Epithelial cell of esophagus (primary cell): ENCODE measurements at regions not wholly inside any gene's neighbourhood (a gene's known extent, or its start where the extent isn't known, plus 50 kb on each side); places are given as distances from the start of the nearest gene placed in this dataset.

ENCODE experiments used
- DNase-seq: peaks from one replicate; pipeline ENCODE4 v3.0.0; 2010; ENCODE audit warnings: low read depth
- H3K4me3 ChIP-seq: 2 replicates; pipeline ENCODE4 v1.5.1; 2011; ENCODE audit warnings: mild to moderate bottlenecking, low read length, control low read depth
- TF ChIP-seq, protein P1 (sequence below): IDR thresholded peaks from 2 replicates; pipeline ENCODE4 v1.5.1; 2011; ENCODE audit warnings: low read depth, mild to moderate bottlenecking, low read length, control low read depth, inconsistent platforms; ENCODE audit not compliant: insufficient read depth; ENCODE audit errors: missing control alignments

DNA sequence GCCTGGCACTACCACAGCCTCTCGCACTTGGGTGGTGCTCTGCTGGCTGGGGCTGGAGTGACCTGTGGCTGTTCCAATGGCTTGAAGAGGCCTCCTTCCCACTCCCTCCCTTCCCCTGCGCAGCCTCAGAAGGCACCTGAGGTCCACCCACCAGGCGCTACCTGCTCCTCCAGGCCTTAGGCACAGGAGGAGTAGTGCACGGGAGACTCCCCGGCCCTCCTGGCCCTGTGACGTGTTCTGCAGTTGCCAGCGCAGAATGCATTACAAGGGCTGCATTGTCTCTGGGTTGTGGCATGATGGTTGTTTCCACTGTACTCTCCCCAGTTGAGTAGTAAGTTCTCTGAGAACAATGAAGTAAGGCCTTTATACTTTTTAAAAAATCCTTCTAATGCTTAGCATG lies 128.6 kb downstream of the TEX29 start:
- DNase-seq = no peak
- TF ChIP-seq, protein P1, sequence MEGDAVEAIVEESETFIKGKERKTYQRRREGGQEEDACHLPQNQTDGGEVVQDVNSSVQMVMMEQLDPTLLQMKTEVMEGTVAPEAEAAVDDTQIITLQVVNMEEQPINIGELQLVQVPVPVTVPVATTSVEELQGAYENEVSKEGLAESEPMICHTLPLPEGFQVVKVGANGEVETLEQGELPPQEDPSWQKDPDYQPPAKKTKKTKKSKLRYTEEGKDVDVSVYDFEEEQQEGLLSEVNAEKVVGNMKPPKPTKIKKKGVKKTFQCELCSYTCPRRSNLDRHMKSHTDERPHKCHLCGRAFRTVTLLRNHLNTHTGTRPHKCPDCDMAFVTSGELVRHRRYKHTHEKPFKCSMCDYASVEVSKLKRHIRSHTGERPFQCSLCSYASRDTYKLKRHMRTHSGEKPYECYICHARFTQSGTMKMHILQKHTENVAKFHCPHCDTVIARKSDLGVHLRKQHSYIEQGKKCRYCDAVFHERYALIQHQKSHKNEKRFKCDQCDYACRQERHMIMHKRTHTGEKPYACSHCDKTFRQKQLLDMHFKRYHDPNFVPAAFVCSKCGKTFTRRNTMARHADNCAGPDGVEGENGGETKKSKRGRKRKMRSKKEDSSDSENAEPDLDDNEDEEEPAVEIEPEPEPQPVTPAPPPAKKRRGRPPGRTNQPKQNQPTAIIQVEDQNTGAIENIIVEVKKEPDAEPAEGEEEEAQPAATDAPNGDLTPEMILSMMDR = no peak
- no peak overlapping the region for H3K4me3 ChIP-seq

DNA sequence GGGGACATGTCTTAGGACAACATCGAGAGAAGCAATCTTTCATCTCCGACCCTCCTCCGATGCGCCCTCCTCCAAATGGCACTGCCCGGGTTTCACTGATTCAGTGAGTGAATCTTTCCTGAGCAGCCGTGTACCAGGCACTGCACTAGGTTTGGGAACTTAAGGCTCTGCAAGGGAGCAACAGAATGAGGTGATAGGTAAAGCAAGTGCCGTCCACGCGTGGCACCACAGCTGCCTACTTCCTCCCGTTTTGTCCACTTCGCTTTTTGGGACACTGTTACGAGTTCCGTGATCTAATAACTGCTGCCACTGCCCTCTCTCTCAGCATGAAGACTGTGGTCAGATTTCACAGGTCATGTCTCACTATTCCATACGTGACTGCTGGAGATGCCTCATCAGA lies 131.0 kb downstream of the TEX29 start:
- DNase-seq = no peak
- no peak overlapping the region for H3K4me3 ChIP-seq
- TF ChIP-seq, protein P1 = no peak

DNA sequence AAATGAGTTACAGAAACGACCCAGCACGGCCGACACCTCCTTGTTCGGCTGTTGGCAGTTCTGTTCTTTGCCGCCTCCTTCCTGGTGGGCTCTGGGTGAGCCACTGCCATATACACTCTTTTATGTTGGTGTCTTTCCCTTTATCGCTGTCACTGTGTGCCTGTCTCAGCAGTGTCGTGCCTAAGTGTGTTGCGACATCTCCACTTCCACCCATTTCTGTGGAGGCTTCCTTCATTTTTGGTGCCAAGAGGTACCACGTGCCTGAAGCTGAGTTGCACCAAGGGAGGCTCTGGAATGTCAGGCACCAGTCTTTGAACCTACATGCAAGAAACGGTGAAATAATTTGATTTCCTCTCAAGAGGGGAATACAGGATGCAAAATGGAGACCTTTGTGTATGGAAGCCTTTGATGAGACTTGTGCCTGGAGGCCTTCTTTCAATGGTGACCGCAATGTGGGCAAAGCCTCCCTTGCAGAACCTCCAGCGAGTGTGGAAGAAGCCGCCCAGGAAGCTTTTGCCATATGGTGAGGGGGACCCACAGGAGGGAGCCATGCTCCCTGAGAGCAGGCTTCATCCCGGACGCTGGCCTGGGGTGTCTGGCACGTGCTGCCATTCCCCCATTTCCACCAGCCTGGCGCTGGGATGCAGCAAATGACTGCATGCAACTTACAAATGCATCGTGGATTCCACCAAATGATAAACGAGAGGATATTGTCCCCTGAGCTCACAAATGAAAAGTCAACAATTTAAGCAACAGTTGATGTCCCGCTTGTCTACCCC lies 136.2 kb downstream of the TEX29 start:
- TF ChIP-seq, protein P1 = no peak
- DNase-seq = no peak
- H3K4me3 ChIP-seq = no peak overlapping the region

DNA sequence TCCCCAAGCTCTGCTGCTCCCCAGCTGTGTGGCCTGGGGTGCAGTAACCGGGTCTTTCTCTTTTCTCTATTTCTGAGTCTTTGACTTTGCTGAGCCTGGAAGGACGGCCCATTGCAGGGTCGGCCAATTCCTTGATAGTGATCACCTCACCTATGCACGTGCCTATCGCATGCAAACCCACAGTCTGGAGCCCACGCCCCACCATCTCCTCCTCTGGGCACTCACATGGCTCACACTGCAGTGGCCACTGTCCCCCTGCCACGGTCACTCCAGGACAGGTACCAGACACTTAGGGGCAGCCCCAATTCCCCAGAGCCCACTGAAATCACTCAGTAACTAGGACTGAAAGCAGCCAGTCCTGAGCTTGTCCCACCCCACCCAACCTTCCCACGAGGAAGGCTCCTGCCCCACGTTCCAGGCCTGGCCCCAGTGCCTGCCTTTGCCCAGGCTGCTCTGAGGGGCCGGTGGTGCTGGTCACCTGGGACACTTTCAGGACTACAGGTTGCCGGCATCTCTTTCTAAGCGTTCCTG lies 137.6 kb downstream of the TEX29 start:
- TF ChIP-seq, protein P1 = no peak
- DNase-seq = no peak
- H3K4me3 ChIP-seq = no peak overlapping the region

DNA sequence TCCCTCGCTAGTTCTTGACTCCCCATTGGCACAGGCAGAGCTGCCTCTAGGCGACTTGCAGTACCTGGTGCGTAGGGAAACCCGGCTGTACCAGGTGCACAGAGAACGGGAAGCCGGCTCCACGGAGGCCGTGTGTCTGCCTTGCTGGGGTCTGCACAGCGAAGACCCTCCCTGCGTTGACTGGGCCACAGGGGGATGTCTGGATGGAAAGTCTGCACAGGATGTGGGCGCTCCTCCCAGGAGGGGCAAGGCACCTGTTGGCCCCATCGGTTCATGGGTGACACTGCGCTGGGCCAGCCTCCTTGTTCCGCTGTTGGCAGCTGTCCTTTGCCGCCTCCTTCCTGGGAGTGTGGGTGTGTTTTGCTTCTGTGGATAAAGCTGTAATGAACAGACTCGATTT lies 138.3 kb downstream of the TEX29 start:
- TF ChIP-seq, protein P1 = no peak
- DNase-seq = no peak
- H3K4me3 ChIP-seq = no peak overlapping the region

DNA sequence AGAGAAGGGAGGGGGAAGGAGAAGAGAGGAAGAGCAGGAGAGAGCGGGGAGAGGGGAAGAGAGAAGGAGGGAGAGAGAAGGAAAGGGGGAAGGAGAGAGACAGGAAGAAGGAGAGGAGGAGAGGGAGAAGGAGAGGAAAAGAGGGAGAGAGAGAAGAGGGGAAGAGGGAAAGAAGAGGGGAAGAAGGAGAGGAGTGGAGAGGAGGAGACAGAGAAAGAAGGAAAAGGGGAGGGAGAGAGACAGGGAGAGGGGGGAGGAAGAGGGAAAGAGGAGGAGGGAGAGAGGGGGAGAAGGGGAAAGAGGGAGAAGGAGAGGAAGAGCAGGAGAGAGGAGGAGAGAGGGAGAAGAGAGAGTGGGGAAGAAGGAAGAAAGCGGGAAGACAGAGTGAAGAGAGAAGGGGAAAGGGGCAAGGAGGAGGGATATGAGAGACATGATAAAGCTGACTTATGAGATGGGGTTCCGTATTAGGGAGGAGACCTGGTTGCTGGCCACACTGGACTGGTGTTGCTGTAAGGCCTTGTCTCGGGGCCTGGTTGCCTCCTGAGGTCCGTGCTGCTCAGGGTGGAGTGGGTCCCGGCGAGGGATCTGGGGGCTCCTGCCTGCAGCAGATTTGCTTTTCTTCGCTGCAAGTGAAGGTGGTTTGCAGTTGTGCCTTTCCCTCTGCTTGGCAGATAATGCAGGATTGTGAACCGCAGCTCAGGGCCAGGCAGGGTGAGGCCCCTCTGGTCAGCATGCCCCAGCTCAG lies 139.5 kb downstream of the TEX29 start:
- no peak overlapping the region for H3K4me3 ChIP-seq
- DNase-seq = no peak

More for the DNA sequence above, 139.5 kb downstream of the TEX29 start:
- TF ChIP-seq, protein P1 = no peak
